SK-N-DZ (cell line): ENCODE measurements at regions not wholly inside any gene's neighbourhood (a gene's known extent, or its start where the extent isn't known, plus 50 kb on each side); places are given as distances from the start of the nearest gene placed in this dataset.

ENCODE experiments used
- DNase-seq: peaks from one replicate; pipeline ENCODE4 v3.0.0-alpha.2; 2015; ENCODE audit warnings: low spot score

DNA sequence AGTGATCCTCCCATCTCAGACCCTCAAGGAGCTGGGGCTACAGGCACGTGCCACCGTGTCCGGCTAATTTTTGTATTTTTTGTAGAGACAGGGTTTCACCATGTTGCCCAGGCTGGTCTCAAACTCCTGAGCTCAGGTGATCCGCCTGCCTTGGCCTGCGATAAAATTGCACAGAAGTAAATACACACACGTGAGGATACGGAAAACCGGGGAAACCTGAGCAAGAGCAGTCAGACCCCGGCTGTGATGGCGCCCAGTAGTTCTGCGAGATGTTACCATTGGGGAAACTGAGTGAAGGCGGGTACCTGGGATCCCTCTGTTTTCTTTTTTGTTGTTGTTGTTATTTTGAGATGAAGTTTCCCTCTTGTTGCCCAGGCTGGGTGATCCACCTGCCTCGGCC lies 114.9 kb downstream of the C9orf50 start:
- DNase-seq, result no peak

DNA sequence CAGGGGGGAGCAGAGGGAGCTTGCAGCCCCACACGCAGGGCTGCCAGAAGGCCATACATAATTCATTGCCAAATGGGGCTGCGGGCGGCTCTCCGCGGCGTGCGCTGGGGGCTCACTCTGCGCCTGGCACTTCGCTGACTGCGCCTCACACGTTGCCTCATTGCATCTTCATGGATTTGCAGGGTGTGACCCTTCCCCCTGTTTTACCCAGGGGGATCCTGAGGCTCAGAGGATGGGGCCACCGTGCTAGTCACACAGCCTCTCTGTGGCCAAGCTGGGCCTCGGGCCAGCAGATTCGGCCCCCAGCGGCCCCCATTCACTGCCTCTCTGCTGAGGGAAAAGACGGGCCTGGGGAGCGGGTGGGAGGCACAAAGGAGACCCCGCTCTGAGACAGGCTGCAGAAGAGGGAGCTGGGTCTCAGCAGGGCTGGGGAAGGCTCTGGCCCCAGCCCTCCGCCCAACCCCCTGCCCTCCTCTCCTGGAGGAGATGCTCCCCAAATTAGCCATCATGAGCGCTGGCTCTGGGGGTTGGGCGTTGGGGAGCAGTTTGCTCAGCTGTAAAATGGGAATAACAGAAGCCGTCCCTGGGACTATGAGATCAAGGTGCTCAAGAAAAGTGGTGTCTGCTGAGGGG lies 115.5 kb downstream of the C9orf50 start:
- DNase-seq, result no peak

DNA sequence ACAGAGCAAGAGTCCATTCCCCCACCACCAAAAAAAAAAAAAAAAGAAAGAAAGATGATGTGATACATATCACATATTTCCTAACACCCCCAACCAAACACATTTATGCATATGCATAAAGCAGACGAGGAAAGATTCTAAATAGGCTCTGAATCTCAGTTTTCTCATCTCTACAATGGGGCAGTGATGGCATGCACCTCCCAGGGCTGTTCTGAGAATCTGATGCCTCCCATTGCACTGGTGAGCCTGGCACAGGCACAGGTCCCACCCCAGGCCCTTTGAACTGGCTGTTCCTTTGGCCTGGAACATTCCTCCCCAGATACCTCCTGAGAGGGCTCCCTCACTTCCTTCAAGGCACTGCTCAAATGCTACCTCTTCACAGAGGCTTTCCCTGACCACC lies 116.5 kb downstream of the C9orf50 start:
- no peak for DNase-seq

DNA sequence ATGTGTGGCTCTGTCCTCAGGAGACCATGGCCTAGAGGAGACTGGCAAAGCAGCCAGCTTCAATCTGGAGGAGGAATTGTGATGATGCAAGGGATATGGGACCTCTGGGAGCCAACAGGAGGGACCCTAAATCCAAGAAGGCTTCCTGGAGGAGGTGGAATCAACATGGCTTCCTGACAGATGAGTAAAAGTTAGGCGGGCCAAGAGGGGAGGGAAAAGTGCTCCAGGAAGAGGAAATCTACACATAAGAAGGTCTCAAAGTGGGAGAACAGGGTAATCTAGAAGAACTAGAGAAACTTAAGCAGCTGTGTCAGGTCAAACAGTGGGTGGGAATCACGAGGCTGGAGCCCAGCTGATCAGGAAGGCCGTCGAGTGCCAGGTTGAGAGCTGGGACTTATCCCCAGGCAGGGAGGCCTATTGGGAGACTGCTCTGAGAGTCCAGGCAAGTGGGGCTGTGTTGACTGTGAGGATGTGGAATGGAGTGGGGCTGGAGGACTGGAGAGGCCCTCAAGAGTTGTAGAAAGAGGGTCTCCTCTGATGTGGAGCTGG lies 119.1 kb downstream of the C9orf50 start:
- DNase-seq, result no peak

DNA sequence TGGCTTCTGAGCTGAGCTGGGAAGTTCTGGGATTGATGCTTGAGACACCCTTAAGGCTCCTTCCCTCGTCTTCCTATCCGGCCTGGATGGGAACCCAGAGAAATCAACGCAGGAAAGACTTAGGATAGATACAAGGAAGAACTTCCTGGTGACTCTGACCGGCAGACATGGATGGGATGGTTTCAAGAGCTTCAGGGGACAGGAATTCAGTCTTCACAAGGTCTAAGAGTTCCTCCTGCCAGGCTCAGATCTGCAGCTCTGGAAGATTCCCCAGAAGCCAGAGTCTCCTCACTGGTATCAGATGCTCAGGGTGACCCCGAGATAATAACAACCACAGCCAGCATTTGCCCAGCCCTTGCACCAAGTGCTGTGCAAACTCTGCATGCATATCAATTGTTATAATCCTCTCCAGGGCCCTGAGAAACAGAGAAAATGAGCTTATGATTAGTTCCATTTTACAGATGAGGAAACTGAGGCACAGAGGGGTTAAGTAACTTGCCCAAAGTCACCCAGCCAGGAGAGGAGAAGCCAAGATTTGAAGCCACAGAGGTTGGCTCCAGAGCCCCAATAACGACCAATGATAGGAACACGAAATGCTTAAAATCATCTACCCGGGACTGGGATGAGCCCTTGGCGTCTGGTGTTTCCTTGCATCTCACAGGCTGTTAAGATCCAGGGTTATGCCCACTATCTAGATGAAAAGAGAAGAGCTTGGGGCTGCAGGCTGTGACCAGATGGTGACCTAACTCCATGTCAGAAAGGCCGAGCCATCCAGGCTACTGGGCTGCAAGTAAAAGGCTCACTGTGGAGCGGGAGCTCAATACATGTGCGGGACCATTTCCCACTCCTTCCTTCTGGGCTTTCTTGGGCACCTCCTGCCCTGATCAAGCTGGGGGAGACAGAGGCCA lies 119.8 kb downstream of the C9orf50 start:
- DNase-seq, result no peak

DNA sequence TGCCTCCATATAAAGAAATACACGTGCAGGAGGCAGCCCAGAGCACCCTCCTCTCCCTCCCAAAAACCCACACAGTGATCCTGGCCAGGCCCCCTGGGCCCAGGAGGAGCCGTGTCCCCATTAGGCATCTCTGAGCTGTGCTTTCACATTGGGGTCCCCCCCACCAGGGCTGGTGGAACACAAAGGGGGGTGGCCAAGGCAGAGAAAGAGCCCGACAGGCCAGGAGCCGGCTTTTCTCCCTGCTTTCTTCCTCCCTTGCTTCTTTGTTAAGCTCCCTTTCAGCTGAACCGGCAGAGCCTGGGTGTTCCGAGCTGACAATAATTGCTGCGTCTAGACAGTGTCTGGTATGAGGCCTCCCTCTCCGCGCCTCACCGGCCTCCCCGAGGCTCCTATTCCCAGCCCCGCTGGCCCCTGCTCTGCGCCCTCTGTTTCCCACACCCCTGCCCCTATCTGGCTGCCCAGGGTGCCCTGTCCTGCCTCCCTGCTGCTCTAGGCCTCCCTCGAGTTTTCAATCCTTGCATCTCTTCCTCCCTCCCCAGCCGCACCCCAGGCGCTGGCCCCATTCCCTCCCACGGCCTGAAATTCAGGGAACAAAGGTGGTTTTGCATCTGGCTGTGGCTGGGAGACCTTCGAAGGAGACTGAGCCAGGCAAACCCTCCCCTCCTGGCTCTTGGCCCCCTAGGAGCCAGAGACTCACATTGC lies 120.6 kb downstream of the C9orf50 start:
- peak; percentile 68 for DNase-seq

DNA sequence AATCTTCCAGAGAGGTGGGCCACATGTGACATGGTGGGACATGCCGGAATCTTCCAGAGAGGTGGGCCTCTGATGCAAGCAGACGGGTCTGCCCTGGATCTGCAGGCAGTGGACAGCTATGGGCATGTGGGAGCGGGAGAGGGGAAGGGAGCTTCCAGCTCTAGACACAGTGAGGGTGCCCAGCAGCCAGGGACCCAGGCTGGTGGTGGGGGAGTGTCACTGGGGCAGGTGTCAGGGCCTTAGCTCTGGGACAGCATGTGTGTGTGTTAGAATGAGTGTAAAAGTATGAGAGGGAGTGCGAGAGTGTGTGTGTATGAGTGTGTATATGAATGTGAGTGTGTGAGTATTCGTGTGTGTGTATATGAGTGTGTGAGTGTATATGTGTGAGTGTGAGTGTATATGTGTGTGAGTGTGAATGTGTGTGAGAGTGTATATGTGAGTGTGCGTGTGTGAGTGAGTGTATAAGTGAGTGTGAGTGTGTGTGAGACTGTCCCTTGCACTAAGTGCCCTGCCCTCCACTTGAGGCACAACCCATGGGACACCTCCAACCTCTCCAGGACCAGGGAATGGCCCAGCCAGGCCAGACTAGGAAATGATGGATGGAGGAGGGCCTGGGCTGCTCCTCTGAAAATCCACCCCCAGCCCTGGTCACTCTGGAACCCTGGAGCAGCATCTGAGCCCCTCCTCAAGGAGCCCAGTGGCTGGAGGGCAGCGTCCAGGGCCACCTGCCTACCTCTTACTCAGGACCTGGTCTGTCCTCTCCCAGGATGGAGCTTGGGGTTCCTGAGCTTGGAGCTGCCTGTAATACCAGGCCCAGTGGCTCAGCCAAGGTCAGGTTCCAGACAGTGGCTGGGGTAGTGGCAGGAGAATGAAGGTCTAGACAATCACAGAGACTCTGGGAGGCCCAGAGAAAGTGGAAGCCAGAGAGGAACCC lies 122.2 kb downstream of the C9orf50 start:
- DNase-seq, result no peak

DNA sequence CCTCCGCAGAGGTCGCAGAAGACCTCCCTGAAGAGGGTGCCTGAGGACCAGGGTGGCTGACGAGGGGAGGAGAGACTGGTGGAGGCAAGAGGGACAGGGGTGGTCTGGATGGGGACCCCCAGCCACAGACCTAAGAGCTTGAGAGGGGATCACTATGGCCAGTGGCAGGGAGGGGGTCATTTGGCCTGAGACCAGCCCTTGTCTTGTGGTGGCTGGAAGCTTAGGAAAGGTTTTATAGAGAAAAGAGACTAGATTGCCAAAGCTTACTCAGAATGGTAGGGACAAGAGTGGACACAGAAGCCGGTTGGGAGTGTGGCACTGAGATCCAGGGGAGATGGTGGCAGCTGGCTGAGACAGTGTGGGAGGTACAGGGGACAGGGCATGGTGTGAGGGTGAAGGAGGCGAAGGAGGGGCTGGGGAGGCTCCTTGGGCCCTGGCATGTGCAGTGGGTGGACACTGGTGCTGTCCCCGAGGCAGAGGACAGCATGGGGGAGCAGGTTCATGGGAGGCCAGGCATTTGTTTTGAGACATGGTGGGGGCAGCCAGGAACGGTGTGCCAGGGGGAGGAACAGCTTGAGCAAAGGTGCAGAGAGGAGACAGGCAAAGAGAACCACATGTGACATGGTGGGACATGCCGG lies 123.0 kb downstream of the C9orf50 start:
- DNase-seq, result no peak

DNA sequence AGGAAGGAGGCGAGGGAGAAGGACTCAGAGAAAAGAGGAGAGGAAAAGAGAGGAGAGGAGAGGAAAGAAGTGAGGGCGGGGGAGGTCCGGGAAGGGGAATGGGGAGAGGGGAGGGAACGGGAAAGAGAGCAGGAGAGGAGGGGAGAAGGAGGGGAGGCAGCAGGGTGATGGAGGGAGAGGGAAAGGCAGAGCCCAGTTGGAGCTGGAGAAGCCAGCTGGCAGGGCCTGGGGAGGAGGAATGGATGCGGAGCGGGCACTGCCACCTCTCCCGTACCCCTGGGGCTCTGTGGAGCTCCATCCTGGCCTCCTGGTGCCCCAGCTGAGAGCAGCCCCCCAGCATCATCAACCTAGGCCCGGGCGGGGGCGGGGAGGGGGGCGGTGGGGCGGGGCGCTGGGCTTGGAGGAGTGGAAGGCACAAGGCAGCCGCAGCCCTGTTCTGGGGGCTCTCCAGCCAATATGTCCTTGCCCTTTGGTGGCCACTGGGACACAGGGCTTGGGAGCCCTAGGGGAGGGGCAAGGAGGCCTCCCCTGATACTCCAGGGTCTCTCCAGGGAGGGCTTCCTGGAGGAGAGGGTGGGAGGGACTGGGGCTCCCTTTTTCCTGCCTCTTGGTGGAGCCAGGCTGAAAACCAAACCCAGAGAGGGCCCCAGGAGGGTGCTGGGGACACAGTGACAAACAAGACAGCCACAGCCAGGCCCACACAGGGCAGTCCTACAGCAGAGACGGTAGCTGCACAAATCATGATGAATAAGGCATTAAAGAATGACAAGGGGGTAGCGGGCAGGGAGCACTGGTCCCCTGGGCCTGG lies 123.7 kb downstream of the C9orf50 start:
- DNase-seq, result peak; percentile 78

DNA sequence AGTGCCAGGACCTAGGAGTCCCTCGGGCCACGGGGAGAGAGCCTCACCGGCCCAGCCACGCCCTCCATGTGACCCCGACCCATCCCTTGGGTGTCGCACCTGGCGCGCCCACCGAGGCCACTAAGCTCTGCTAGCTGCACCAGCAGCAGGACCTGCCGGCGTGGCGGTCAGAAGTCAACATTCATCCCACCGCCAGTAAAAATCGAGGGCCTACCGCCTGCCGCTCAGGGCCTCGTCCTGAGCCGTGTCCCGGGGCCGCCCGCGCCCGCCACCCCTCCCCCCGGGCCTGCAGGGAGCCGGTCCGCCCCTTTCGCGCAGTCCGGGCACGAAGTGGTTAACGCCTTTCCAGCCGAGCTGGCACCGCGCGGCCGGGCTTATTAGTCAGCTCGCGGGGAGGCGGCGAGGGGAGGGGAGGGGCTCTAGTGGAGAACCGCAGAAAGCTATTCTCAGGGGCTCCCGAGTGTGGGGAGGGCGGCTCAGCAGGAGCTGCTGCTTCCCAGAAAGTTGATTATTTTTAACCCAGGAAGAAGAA lies 124.4 kb downstream of the C9orf50 start:
- DNase-seq, result peak; percentile 92

DNA sequence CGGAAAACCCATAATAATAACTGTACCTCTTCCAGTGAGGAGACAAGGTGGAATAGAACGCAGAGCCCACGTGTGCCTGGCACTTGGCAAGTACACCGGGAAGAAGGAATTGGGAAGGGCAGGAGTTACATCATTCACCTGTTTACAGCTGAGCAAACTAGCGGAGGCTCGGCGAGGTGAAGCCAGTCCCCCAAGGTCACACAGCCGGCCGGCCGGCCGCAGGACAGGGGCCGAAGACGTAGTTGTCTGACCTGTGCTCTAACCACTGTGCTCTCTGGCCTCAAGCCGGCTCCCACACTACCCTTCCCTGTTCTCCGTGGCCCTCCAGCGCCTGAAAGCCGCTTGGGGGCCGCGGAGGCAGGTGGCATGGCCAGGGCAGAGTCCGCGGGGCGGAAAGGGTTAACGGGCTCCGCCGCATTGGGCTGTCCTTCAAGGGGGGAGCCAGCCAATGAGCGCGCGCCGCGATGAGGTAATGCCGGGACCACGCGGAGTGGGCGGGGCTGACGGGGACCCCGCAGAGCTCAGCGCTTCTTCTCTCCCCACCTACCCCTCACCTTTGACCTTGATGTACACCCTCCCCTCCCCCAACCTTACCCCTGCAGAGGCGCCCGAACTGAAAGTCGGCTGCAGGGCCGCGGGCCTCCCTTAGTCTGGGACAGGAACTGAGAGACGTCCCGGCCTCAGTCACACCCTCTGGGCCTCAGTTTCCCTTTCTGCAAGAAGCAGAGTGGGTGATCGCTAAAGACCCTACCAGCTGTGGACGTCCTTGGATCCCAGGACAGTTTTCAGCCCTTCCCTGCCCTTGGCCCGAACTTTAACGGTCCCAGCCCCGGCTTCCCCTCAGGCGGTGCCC lies 125.1 kb downstream of the C9orf50 start:
- peak; percentile 92 for DNase-seq

DNA sequence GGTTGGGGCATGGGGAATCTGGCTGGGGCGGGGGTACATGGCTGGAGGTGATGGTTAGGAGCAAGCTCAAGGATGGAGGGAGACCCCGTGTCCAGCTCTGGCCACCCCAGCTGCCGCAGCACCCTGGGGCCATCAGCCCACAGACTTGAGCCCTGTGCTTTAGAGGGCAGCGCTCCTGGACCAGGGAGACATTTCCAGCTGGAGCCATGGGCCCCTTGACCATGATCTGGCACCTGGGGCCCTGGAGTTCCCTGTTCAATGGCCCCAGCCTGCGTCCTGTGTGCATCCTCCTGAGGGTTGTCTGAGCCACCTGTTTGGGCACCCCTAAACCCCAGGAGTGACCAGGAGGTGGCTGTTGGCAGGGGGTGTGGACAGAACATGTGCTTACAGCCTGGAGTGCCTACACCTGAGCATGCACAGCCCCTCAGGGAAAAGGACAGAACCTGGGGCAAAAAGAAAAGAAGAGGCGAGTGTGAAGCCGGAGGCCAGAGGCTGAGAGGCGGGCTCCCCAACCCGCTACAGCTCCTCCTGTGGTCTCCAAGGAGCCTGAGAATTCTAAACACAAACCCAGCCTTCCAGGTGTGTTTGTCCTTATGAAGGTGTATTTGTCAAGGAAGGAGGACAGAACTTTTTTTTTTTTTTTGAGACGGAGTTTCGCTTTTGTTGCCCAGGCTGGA lies 126.7 kb downstream of the C9orf50 start:
- no peak for DNase-seq

DNA sequence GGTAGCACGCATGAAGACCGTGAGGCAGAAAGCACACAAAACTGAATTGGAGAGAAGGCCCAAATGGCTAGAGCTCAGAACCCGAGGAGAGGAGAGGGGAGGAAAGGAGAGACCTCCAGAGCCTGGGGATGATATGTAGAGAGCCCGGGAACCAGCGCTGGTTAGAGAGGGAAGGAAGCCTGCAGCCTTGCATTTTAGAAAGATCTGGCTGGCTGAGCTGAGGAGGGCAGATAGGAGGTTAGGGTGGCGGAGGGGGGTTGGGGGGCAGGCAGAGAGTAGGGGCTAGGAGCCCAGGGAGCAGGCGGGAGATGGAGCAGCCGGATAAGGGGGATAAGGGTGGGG lies 127.2 kb downstream of the C9orf50 start:
- no peak for DNase-seq

DNA sequence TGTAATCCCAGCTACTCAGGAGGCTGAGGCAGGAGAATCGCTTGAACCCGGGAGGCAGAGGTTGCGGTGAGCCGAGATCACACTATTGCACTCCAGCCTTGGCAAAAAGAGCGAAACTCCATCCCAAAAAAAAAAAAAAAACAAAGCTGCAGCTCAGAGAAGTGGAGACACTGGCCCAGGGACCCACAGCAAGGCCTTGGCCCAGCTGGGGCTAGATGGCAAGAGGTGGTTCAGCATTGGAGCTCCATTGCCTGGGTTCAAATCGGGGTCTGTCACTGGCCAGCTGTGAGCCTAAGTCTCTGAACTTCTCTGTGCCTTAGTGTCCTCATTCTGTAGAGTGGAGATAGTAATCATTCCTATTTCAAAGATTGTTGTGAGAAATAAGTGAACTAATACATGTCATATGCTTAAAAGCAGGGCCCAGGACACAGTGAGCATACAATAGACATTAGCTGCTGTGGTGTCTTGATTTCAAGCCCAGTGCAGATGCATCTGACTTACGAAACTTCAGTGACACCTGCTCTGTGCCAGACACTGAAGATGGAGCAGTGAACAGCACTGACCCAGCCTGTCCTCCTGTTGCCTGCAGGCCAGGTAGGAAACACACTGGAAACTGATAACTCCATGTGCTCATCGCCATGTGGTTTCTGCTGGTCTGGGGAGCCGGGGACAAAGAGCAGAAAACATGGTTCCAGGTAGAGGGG lies 127.7 kb downstream of the C9orf50 start:
- no peak for DNase-seq

DNA sequence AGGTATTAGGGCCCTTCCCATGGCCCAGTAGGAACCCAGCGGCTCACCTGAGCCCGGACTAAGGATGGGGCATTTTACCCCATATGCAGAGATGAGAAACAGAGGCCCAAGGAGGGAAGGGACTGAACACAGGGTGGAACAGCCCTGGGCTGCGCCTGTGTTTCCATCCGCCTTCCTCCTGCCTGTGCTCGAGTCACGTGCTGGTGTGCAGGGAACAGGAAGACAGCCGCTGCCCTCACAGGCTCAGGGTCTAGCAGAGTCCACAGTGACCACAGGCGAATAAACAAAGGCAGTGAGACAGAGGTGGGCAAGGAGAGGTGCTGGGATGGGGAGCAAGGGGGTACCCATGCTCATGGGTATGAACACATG lies 129.4 kb downstream of the C9orf50 start:
- DNase-seq, result no peak

DNA sequence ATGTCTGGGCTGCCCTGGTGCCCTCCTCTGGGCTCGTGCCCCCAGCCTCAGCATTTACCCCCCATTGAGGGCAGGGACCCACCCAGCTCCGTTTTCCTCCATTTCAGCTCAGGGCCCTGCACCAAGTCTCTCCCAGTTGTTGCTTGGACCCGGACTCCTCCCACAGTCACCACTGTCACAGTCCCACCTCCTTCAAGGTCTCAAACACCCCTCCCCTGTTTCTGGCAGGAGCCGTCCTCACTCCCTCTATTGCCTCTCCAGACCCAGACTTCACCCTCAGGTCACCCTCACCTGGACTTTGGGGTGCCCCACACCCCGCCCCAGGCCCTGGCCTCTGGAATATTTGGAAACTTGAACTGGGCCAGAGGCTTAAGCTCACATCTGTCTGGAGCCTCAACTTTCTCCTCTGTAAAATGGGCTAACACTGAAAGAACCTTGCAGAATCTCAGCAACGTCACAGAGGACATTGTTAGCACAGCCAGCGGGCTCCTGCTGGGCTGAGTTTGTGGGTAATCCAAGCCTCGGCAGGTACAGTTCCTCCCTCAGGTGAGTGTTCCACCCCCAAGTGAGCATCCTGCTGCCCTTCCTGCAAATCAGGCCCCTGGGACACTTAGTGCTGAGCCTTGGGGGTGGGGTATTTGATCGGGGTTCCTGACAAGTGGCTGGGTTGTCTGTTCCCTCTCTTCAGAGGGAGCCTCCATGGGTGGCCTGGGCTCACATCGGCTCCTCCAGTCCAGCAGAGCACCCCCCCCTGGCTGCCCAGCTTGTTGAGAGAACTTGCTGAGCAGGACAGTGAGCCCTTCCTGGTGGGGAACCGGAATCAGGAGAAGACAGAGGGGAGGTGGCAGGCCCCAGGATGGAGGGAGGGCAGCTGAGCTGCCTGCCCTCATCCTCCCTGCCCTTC lies 130.1 kb downstream of the C9orf50 start:
- no peak for DNase-seq
